ENCODE measurements at regions not wholly inside any gene's neighbourhood (a gene's known extent, or its start where the extent isn't known, plus 50 kb on each side); places are given as distances from the start of the nearest gene placed in this dataset.
"Not testable (repeated sequence)": the region's sequence is repeated elsewhere in the genome, so short reads cannot be mapped to it uniquely, and the experiment has no call there.

- no peak for DNase-seq (ENCODE audit: low read depth in 2 of 2)
- Histone ChIP-seq H3K9me3 (ENCODE audit: control insufficient read depth, insufficient read depth, low read depth, low read length) (no peaks in the 10 kb centered on the region), H3K36me3 (ENCODE audit: control insufficient read depth, insufficient read depth, low read length) (no peaks in the 10 kb centered on the region), H3K27me3 (ENCODE audit: control insufficient read depth, insufficient read depth, low read length) (peaks cover 12% of the 10 kb centered on the region), H3K79me2 (ENCODE audit: control insufficient read depth, insufficient read depth, low read length) (no peaks in the 10 kb centered on the region), H3K4me2 (ENCODE audit: extremely low read depth, insufficient read depth, low read length) (no peak overlapping the region), H3K27ac (ENCODE audit: insufficient read depth, low read length) (no peak overlapping the region), H3K9ac (ENCODE audit: insufficient read depth, low read length) (no peak overlapping the region), H2AFZ (ENCODE audit: low read length) (no peak overlapping the region), H4K20me1 (ENCODE audit: control insufficient read depth, extremely low read depth, insufficient read depth, low read length) (no peaks in the 10 kb centered on the region), H3K4me1 (ENCODE audit: control insufficient read depth, extremely low read depth, insufficient read depth, low read length) (no peaks in the 10 kb centered on the region), H3K4me3 (replicated peaks in 1 of 4; ENCODE audit: control extremely low read depth in 1 of 4, insufficient read depth in 1 of 4, low read depth in 3 of 4, low read length in 4 of 4) (no peak overlapping the region)
- TF ChIP-seq CTCF (conservative IDR thresholded peaks at IDR 0.05 in 1 of 2, IDR thresholded peaks at IDR 0.05 in 1 of 2; ENCODE audit: low read depth in 1 of 2, low read length in 2 of 2) (no peak), EZH2 (IDR thresholded peaks at IDR 0.05; ENCODE audit: low read length, missing control alignments) (no peak)
Observed at GRCh38 chr17:77064598-77064997, 76.2 kb upstream of the SEC14L1 start.

- no peak for DNase-seq (ENCODE audit: low read depth in 2 of 2)
- Histone ChIP-seq H3K4me2 (ENCODE audit: extremely low read depth, insufficient read depth, low read length) (no peak overlapping the region), H3K9ac (ENCODE audit: insufficient read depth, low read length) (no peak overlapping the region), H4K20me1 (ENCODE audit: control insufficient read depth, extremely low read depth, insufficient read depth, low read length) (no peaks in the 10 kb centered on the region), H3K27ac (ENCODE audit: insufficient read depth, low read length) (no peak overlapping the region), H3K27me3 (ENCODE audit: control insufficient read depth, insufficient read depth, low read length) (peaks cover 9% of the 10 kb centered on the region), H3K4me3 (replicated peaks in 1 of 4; ENCODE audit: control extremely low read depth in 1 of 4, insufficient read depth in 1 of 4, low read depth in 3 of 4, low read length in 4 of 4) (no peak overlapping the region), H3K4me1 (ENCODE audit: control insufficient read depth, extremely low read depth, insufficient read depth, low read length) (no peaks in the 10 kb centered on the region), H3K36me3 (ENCODE audit: control insufficient read depth, insufficient read depth, low read length) (no peaks in the 10 kb centered on the region), H3K9me3 (ENCODE audit: control insufficient read depth, insufficient read depth, low read depth, low read length) (no peaks in the 10 kb centered on the region), H3K79me2 (ENCODE audit: control insufficient read depth, insufficient read depth, low read length) (no peaks in the 10 kb centered on the region), H2AFZ (ENCODE audit: low read length) (no peak overlapping the region)
- TF ChIP-seq CTCF (conservative IDR thresholded peaks at IDR 0.05 in 1 of 2, IDR thresholded peaks at IDR 0.05 in 1 of 2; ENCODE audit: low read depth in 1 of 2, low read length in 2 of 2) (no peak), EZH2 (IDR thresholded peaks at IDR 0.05; ENCODE audit: low read length, missing control alignments) (no peak)
Observed at GRCh38 chr17:77066165-77066564, 74.6 kb upstream of the SEC14L1 start.

- H3K4me2 ChIP-seq (ENCODE audit: extremely low read depth, insufficient read depth, low read length); H4K20me1 ChIP-seq (ENCODE audit: control insufficient read depth, extremely low read depth, insufficient read depth, low read length); H3K9ac ChIP-seq (ENCODE audit: insufficient read depth, low read length); H3K9me3 ChIP-seq (ENCODE audit: control insufficient read depth, insufficient read depth, low read depth, low read length); H3K79me2 ChIP-seq (ENCODE audit: control insufficient read depth, insufficient read depth, low read length); H2AFZ ChIP-seq (ENCODE audit: low read length); H3K27ac ChIP-seq (ENCODE audit: insufficient read depth, low read length); H3K36me3 ChIP-seq (ENCODE audit: control insufficient read depth, insufficient read depth, low read length); H3K4me1 ChIP-seq (ENCODE audit: control insufficient read depth, extremely low read depth, insufficient read depth, low read length); H3K4me3 ChIP-seq (replicated peaks in 1 of 4; ENCODE audit: control extremely low read depth in 1 of 4, insufficient read depth in 1 of 4, low read depth in 3 of 4, low read length in 4 of 4): not testable (repeated sequence)
- TF ChIP-seq CTCF (conservative IDR thresholded peaks at IDR 0.05 in 1 of 2, IDR thresholded peaks at IDR 0.05 in 1 of 2; ENCODE audit: low read depth in 1 of 2, low read length in 2 of 2): peak; percentile 90 to 94
- H3K27me3 ChIP-seq (ENCODE audit: control insufficient read depth, insufficient read depth, low read length): peaks cover 15% of the 10 kb centered on the region
- DNase-seq (ENCODE audit: low read depth in 2 of 2): peak; percentile 41 to 62
Observed at GRCh38 chr17:77066726-77067409, 73.9 kb upstream of the SEC14L1 start.

All from fibroblast of lung (primary cell).